Panc1 (cell line): ENCODE measurements at regions not wholly inside any gene's neighbourhood (a gene's known extent, or its start where the extent isn't known, plus 50 kb on each side); places are given as distances from the start of the nearest gene placed in this dataset.

ENCODE experiments used
- ATAC-seq: fragments of 200-7000 bp; cut with Tn5 transposase; 2 replicates; pipeline ENCODE4 v1.9.1; 2020; ENCODE audit warnings: mild to moderate bottlenecking, moderate library complexity
- BruUV-seq: library from RNA; stranded (reverse); fragments of 400-500 nt; replicated peaks from 2 replicates; lab custom pipeline; 2021; lab: Mats Ljungman, UMichigan
- CTCF ChIA-PET: fragments of 300-600 bp; sonication (Branson Sonifier 250); formaldehyde crosslinking; loops from one replicate; lab custom pipeline; 2022; ENCODE audit warnings: antibody characterized with exemption; lab: Charles Lee
- POLR2A ChIA-PET: fragments of 300-600 bp; sonication (Branson Sonifier 250); formaldehyde crosslinking; loops from one replicate; lab custom pipeline; 2022; ENCODE audit warnings: antibody characterized with exemption; lab: Charles Lee
- DNase-seq: peaks from one replicate; pipeline ENCODE4 v3.0.0-alpha.2; 2010; ENCODE audit warnings: low read depth, low spot score
- H3K27ac ChIP-seq: 2 replicates; pipeline ENCODE4 v1.5.1; 2011; ENCODE audit warnings: mild to moderate bottlenecking, low read length, inconsistent platforms
- H3K27me3 ChIP-seq: fragments of 200-500 bp; sonication (Bioruptor generic); 2 replicates; pipeline ENCODE4 v1.6.0; 2014; ENCODE audit warnings: low read length, inconsistent platforms; ENCODE audit not compliant: control insufficient read depth, insufficient read depth
- H3K36me3 ChIP-seq: fragments of 200-500 bp; sonication (Bioruptor generic); 2 replicates; pipeline ENCODE4 v1.5.1; 2014; ENCODE audit warnings: inconsistent platforms, mild to moderate bottlenecking, low read length, moderate library complexity; ENCODE audit not compliant: control insufficient read depth, insufficient read depth
- H3K4me1 ChIP-seq: 2 replicates; pipeline ENCODE4 v1.5.1; 2011; ENCODE audit warnings: inconsistent platforms, mild to moderate bottlenecking, low read length, moderate library complexity; ENCODE audit not compliant: control insufficient read depth, insufficient read depth
- H3K4me3 ChIP-seq, 2 experiments: 2 replicates each; pipeline ENCODE4 v1.5.1; 2011 to 2012; ENCODE audit warnings: low read depth in 2 of 2, low read length in 2 of 2, mild to moderate bottlenecking in 2 of 2, inconsistent platforms in 1 of 2, moderate library complexity in 1 of 2
- H3K9me3 ChIP-seq: fragments of 200-500 bp; sonication (Bioruptor generic); 2 replicates; pipeline ENCODE4 v1.5.1; 2014; ENCODE audit warnings: low read depth, mild to moderate bottlenecking, inconsistent platforms, low read length, moderate library complexity; ENCODE audit not compliant: control insufficient read depth, insufficient read depth
- CTCF ChIP-seq: fragments of 450-650 bp; IDR thresholded peaks from 2 replicates; pipeline ENCODE4 v1.5.1; 2017; ENCODE audit warnings: mild to moderate bottlenecking
- POLR2AphosphoS5 ChIP-seq: IDR thresholded peaks from 2 replicates; pipeline ENCODE4 v1.6.1; 2012; ENCODE audit warnings: mild to moderate bottlenecking, low read depth, low read length, moderate library complexity
- REST ChIP-seq, 2 experiments: IDR thresholded peaks; 2 replicates each; pipeline ENCODE4 v1.6.1; 2011 to 2012; ENCODE audit warnings: low read depth in 2 of 2, control low read depth in 1 of 2, low read length in 1 of 2, mild to moderate bottlenecking in 1 of 2, moderate library complexity in 1 of 2; ENCODE audit not compliant: insufficient read depth in 1 of 2
- SIN3A ChIP-seq: IDR thresholded peaks from 2 replicates; pipeline ENCODE4 v1.6.1; 2012; ENCODE audit warnings: low read depth, mild to moderate bottlenecking, low read length, moderate library complexity, borderline replicate concordance; ENCODE audit not compliant: insufficient read depth
- TCF7L2 ChIP-seq: IDR thresholded peaks from 2 replicates; pipeline ENCODE4 v1.6.1; 2011; ENCODE audit warnings: mild to moderate bottlenecking, low read depth, low read length, inconsistent platforms
- in situ Hi-C: cut with HindIII; loops from 2 replicates; pipeline ENCODE4 v1.10.0; 2016; ENCODE audit warnings: low sequenced_read_pairs, low pct_unique_long_range_greater_than_20kb
- intact Hi-C: fragments of 100-400 bp; cut with micrococcal nuclease; formaldehyde crosslinking; loops from one replicate; pipeline ENCODE4 v1.10.0; 2022; ENCODE audit not compliant: unreplicated experiment

- intact Hi-C loops = no loop called here
- Histone ChIP-seq H3K36me3 (no peaks in the 10 kb centered on the region), H3K4me3 (no peak overlapping the region), H3K27ac (no peak overlapping the region), H3K9me3 (no peaks in the 10 kb centered on the region), H3K4me1 (no peaks in the 10 kb centered on the region), H3K27me3 (no peaks in the 10 kb centered on the region)
- in situ Hi-C loops = no loop called here
- ChIA-PET CTCF (no interaction called here), POLR2A (no interaction called here)
- TF ChIP-seq TCF7L2 (no peak), SIN3A (no peak), REST (IDR thresholded peaks at IDR 0.05; ENCODE audit: insufficient read depth in 1 of 2, low read depth in 2 of 2, low read length in 1 of 2) (no peak)
- no peak for ATAC-seq
- no TSS peak for BruUV-seq
- DNase-seq = no peak
Measured at GRCh38 chr13:47800593-47800992, 200.5 kb downstream of the SUCLA2 start.

- POLR2A ChIA-PET = no interaction called here
- TF ChIP-seq POLR2AphosphoS5 (no peak), REST (IDR thresholded peaks at IDR 0.05; ENCODE audit: insufficient read depth in 1 of 2, low read depth in 2 of 2, low read length in 1 of 2) (no peak), CTCF (peak; percentile 37), TCF7L2 (no peak), SIN3A (no peak)
- ATAC-seq (no peak), DNase-seq (no peak)
- Histone ChIP-seq H3K4me3 (no peak overlapping the region), H3K9me3 (no peaks in the 10 kb centered on the region), H3K27me3 (no peaks in the 10 kb centered on the region), H3K36me3 (no peaks in the 10 kb centered on the region), H3K4me1 (no peaks in the 10 kb centered on the region), H3K27ac (no peak overlapping the region)
- BruUV-seq = no TSS peak
- intact Hi-C loops (no loop called here), in situ Hi-C loops (no loop called here)
- CTCF ChIA-PET = no interaction called here
Measured at GRCh38 chr13:47798906-47799305, 202.2 kb downstream of the SUCLA2 start.
